Keratinocyte (primary cell): ENCODE measurements at regions not wholly inside any gene's neighbourhood (a gene's known extent, or its start where the extent isn't known, plus 50 kb on each side); places are given as distances from the start of the nearest gene placed in this dataset.

Experiments
- DNase-seq: peaks from one replicate; pipeline ENCODE4 v3.0.0-alpha.2; 2011; ENCODE audit warnings: low read depth, missing footprints, low spot score
- FAIRE-seq: peaks from 2 replicates; lab custom pipeline; 2011; peaks lifted over from hg19 to GRCh38; lab: Jason Lieb, UNC
- H2AFZ ChIP-seq: 2 replicates; pipeline ENCODE4 v1.6.0; 2012; ENCODE audit warnings: low read length, control low read depth, inconsistent platforms; ENCODE audit not compliant: control insufficient read depth
- H3K27ac ChIP-seq: 2 replicates; pipeline ENCODE4 v1.5.1; 2011; ENCODE audit warnings: low read length; ENCODE audit not compliant: control insufficient read depth, insufficient read depth
- H3K27me3 ChIP-seq: 3 replicates; pipeline ENCODE4 v1.6.0; 2011; ENCODE audit warnings: low read length; ENCODE audit not compliant: control insufficient read depth, insufficient read depth; ENCODE audit errors: extremely low read depth
- H3K36me3 ChIP-seq, 2 experiments: 2 replicates in 1 of 2; 3 replicates in 1 of 2; pipeline ENCODE4 v1.5.1; 2011; ENCODE audit warnings: low read length in 2 of 2, mild to moderate bottlenecking in 1 of 2; ENCODE audit not compliant: control insufficient read depth in 2 of 2, insufficient read depth in 2 of 2; ENCODE audit errors: extremely low read depth in 1 of 2
- H3K4me1 ChIP-seq: 3 replicates; pipeline ENCODE4 v1.5.1; 2011; ENCODE audit warnings: low read length; ENCODE audit not compliant: control insufficient read depth, insufficient read depth; ENCODE audit errors: extremely low read depth
- H3K4me2 ChIP-seq: 3 replicates; pipeline ENCODE4 v1.6.0; 2011; ENCODE audit warnings: low read depth, low read length; ENCODE audit not compliant: control insufficient read depth, insufficient read depth; ENCODE audit errors: extremely low read depth
- H3K4me3 ChIP-seq, 3 experiments: fragments of 200-600 bp in 1 of 3; sonication (generic) in 1 of 3; 2 replicates in 2 of 3; 3 replicates in 1 of 3; pipeline ENCODE4 v1.5.1; 2011 to 2016; ENCODE audit warnings: low read length in 3 of 3, mild to moderate bottlenecking in 3 of 3, control low read depth in 2 of 3, inconsistent platforms in 1 of 3, low read depth in 1 of 3, mixed read lengths in 1 of 3, mixed run types in 1 of 3, moderate library complexity in 1 of 3; ENCODE audit not compliant: control insufficient read depth in 2 of 3, insufficient read depth in 2 of 3; ENCODE audit errors: extremely low read depth in 1 of 3
- H3K79me2 ChIP-seq: 2 replicates; pipeline ENCODE4 v1.6.0; 2012; ENCODE audit warnings: low read length; ENCODE audit not compliant: control insufficient read depth, insufficient read depth
- H3K9ac ChIP-seq: 3 replicates; pipeline ENCODE4 v1.6.0; 2011; ENCODE audit warnings: low read length; ENCODE audit not compliant: control insufficient read depth, insufficient read depth; ENCODE audit errors: extremely low read depth
- H3K9me1 ChIP-seq: 3 replicates; pipeline ENCODE4 v1.6.0; 2011; ENCODE audit warnings: low read length; ENCODE audit not compliant: control insufficient read depth, insufficient read depth; ENCODE audit errors: extremely low read depth
- H3K9me3 ChIP-seq: 2 replicates; pipeline ENCODE4 v1.5.1; 2012; ENCODE audit warnings: low read depth, low read length; ENCODE audit not compliant: control insufficient read depth
- H4K20me1 ChIP-seq: 3 replicates; pipeline ENCODE4 v1.6.0; 2011; ENCODE audit warnings: low read length; ENCODE audit not compliant: control insufficient read depth, insufficient read depth; ENCODE audit errors: extremely low read depth
- CTCF ChIP-seq, 3 experiments: IDR thresholded peaks in 1 of 3; conservative IDR thresholded peaks in 1 of 3; optimal IDR thresholded peaks in 1 of 3; 2 replicates in 2 of 3; 3 replicates in 1 of 3; pipeline versions ENCODE3 to v1.5.1; 2011; ENCODE audit warnings: low read length in 3 of 3, mild to moderate bottlenecking in 3 of 3, moderate library complexity in 2 of 3, control low read depth in 1 of 3, inconsistent platforms in 1 of 3; ENCODE audit not compliant: insufficient read depth in 2 of 3; ENCODE audit errors: extremely low read depth in 1 of 3
- EZH2 ChIP-seq: IDR thresholded peaks from one replicate; pipeline ENCODE4 v1.6.1; 2012; ENCODE audit warnings: inconsistent platforms, mild to moderate bottlenecking, low read length, moderate library complexity
- dilution Hi-C: fragments of 300-500 bp; cut with MboI; formaldehyde crosslinking; loops from one replicate; pipeline ENCODE4 v1.7.0; 2020; ENCODE audit warnings: low sequenced_read_pairs; ENCODE audit not compliant: extremely low pct_ligation_motif_present

- Histone ChIP-seq H3K4me1 (no peaks in the 10 kb centered on the region), H3K79me2 (no peaks in the 10 kb centered on the region), H3K27ac (no peak overlapping the region), H3K4me2 (no peak overlapping the region), H3K4me3 (no peak overlapping the region), H3K9me1 (no peaks in the 10 kb centered on the region), H3K9ac (no peak overlapping the region), H3K9me3 (no peaks in the 10 kb centered on the region), H2AFZ (no peak overlapping the region), H3K36me3 (no peaks in the 10 kb centered on the region), H3K27me3 (no peaks in the 10 kb centered on the region), H4K20me1 (no peaks in the 10 kb centered on the region)
- dilution Hi-C loops, result no loop called here
- FAIRE-seq (no peak), DNase-seq (no peak)
- TF ChIP-seq CTCF (optimal IDR thresholded peaks at IDR 0.05 in 1 of 3, IDR thresholded peaks at IDR 0.05 in 1 of 3, conservative IDR thresholded peaks at IDR 0.05 in 1 of 3; ENCODE audit: extremely low read depth in 1 of 3, insufficient read depth in 2 of 3, low read length in 3 of 3), result no peak
- TF ChIP-seq EZH2, result no peak
These were observed 221.0 kb upstream of the NWD2 start for GRCh38 chr4:37023504-37023903.

GRCh38 chr4:37023996-37024395 is 220.5 kb upstream of the NWD2 start:
- H3K4me2 ChIP-seq, result no peak overlapping the region
- no peak for TF ChIP-seq CTCF (optimal IDR thresholded peaks at IDR 0.05 in 1 of 3, IDR thresholded peaks at IDR 0.05 in 1 of 3, conservative IDR thresholded peaks at IDR 0.05 in 1 of 3; ENCODE audit: extremely low read depth in 1 of 3, insufficient read depth in 2 of 3, low read length in 3 of 3)
- TF ChIP-seq EZH2, result no peak
- H3K9me1 ChIP-seq, result no peaks in the 10 kb centered on the region
- H3K9me3 ChIP-seq, result no peaks in the 10 kb centered on the region
- no peaks in the 10 kb centered on the region for H3K4me1 ChIP-seq
- no peaks in the 10 kb centered on the region for H3K79me2 ChIP-seq
- H4K20me1 ChIP-seq, result no peaks in the 10 kb centered on the region
- no peaks in the 10 kb centered on the region for H3K36me3 ChIP-seq
- H3K9ac ChIP-seq, result no peak overlapping the region
- H3K27ac ChIP-seq, result no peak overlapping the region
- dilution Hi-C loops, result no loop called here
- no peak overlapping the region for H2AFZ ChIP-seq
- H3K4me3 ChIP-seq, result no peak overlapping the region
- DNase-seq (no peak), FAIRE-seq (no peak)
- H3K27me3 ChIP-seq, result no peaks in the 10 kb centered on the region
